Fibroblast of lung (primary cell): ENCODE measurements at regions not wholly inside any gene's neighbourhood (a gene's known extent, or its start where the extent isn't known, plus 50 kb on each side); places are given as distances from the start of the nearest gene placed in this dataset.

ENCODE experiments used
- DNase-seq, 2 donors: peaks; one replicate each; pipeline versions ENCODE4 v3.0.0 to v3.0.0-alpha.2; 2010; ENCODE audit warnings: low read depth in 2 of 2
- H2AFZ ChIP-seq: 2 replicates; pipeline ENCODE4 v1.5.1; 2012; ENCODE audit warnings: low read length, control low read depth, inconsistent platforms
- H3K27ac ChIP-seq: 2 replicates; pipeline ENCODE4 v1.5.1; 2011; ENCODE audit warnings: low read length, control low read depth; ENCODE audit not compliant: insufficient read depth
- H3K27me3 ChIP-seq: 2 replicates; pipeline ENCODE4 v1.5.1; 2011; ENCODE audit warnings: mild to moderate bottlenecking, low read length; ENCODE audit not compliant: control insufficient read depth, insufficient read depth
- H3K36me3 ChIP-seq: 2 replicates; pipeline ENCODE4 v1.5.1; 2011; ENCODE audit warnings: low read length; ENCODE audit not compliant: control insufficient read depth, insufficient read depth
- H3K4me1 ChIP-seq: 2 replicates; pipeline ENCODE4 v1.5.1; 2011; ENCODE audit warnings: low read length; ENCODE audit not compliant: control insufficient read depth, insufficient read depth; ENCODE audit errors: extremely low read depth
- H3K4me2 ChIP-seq: 2 replicates; pipeline ENCODE4 v1.5.1; 2011; ENCODE audit warnings: low read length, control low read depth; ENCODE audit not compliant: insufficient read depth; ENCODE audit errors: extremely low read depth
- H3K4me3 ChIP-seq, 4 experiments: fragments of 200-600 bp in 1 of 4; sonication (generic) in 1 of 4; replicated peaks in 1 of 4; 2 replicates each; pipeline ENCODE4 v1.5.1; 2011 to 2016; ENCODE audit warnings: low read length in 4 of 4, low read depth in 3 of 4, mild to moderate bottlenecking in 3 of 4, control low read depth in 2 of 4, inconsistent platforms in 1 of 4, mixed read lengths in 1 of 4; ENCODE audit not compliant: insufficient read depth in 1 of 4; ENCODE audit errors: control extremely low read depth in 1 of 4
- H3K79me2 ChIP-seq: 2 replicates; pipeline ENCODE4 v1.5.1; 2012; ENCODE audit warnings: mild to moderate bottlenecking, low read length, inconsistent platforms; ENCODE audit not compliant: control insufficient read depth, insufficient read depth
- H3K9ac ChIP-seq: 2 replicates; pipeline ENCODE4 v1.5.1; 2011; ENCODE audit warnings: mild to moderate bottlenecking, low read length, control low read depth; ENCODE audit not compliant: insufficient read depth
- H3K9me3 ChIP-seq: 2 replicates; pipeline ENCODE4 v1.5.1; 2012; ENCODE audit warnings: low read depth, low read length; ENCODE audit not compliant: control insufficient read depth, insufficient read depth
- H4K20me1 ChIP-seq: 2 replicates; pipeline ENCODE4 v1.5.1; 2011; ENCODE audit warnings: low read length; ENCODE audit not compliant: control insufficient read depth, insufficient read depth; ENCODE audit errors: extremely low read depth
- EZH2 ChIP-seq: IDR thresholded peaks from 2 replicates; pipeline ENCODE4 v1.5.1; 2012; ENCODE audit warnings: low read length, control low read depth, mild to moderate bottlenecking; ENCODE audit errors: missing control alignments
- TF ChIP-seq, protein P1 (sequence below), 2 donors: IDR thresholded peaks in 1 of 2; conservative IDR thresholded peaks in 1 of 2; 1 replicate in 1 of 2; 2 replicates in 1 of 2; pipeline ENCODE4 v1.5.1; 2011 to 2012; ENCODE audit warnings: low read length in 2 of 2, control low read depth in 1 of 2, inconsistent platforms in 1 of 2, low read depth in 1 of 2, mild to moderate bottlenecking in 1 of 2

DNA sequence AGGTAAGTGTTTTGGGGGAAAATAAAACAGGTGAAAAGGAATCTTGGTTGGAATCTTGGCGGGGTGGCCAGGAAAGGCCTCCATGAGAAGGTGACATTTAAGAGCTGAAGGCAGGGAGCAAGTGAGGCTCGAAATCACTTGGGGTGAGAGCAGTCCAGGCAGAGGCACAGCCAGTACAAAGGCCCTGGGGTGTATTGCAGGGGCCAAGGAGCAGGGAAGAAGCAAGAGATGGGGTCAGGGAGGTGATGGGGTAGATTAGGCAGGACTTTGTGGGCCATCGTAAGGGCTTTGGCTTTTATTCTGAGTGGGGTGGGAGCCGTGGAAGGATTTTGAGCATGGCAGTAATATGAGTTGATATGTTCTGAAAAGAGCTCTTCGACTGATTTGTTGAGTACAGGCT, 551.1 kb downstream of the MN1 start:
- no peak for DNase-seq
- no peaks in the 10 kb centered on the region for H3K27me3 ChIP-seq
- H3K4me1 ChIP-seq = no peaks in the 10 kb centered on the region
- no peak overlapping the region for H3K9ac ChIP-seq
- H3K79me2 ChIP-seq = no peaks in the 10 kb centered on the region
- no peak for TF ChIP-seq EZH2
- TF ChIP-seq, protein P1, sequence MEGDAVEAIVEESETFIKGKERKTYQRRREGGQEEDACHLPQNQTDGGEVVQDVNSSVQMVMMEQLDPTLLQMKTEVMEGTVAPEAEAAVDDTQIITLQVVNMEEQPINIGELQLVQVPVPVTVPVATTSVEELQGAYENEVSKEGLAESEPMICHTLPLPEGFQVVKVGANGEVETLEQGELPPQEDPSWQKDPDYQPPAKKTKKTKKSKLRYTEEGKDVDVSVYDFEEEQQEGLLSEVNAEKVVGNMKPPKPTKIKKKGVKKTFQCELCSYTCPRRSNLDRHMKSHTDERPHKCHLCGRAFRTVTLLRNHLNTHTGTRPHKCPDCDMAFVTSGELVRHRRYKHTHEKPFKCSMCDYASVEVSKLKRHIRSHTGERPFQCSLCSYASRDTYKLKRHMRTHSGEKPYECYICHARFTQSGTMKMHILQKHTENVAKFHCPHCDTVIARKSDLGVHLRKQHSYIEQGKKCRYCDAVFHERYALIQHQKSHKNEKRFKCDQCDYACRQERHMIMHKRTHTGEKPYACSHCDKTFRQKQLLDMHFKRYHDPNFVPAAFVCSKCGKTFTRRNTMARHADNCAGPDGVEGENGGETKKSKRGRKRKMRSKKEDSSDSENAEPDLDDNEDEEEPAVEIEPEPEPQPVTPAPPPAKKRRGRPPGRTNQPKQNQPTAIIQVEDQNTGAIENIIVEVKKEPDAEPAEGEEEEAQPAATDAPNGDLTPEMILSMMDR (conservative IDR thresholded peaks at IDR 0.05 in 1 of 2, IDR thresholded peaks at IDR 0.05 in 1 of 2; ENCODE audit: low read depth in 1 of 2, low read length in 2 of 2) = no peak
- no peaks in the 10 kb centered on the region for H3K9me3 ChIP-seq
- no peak overlapping the region for H3K4me2 ChIP-seq
- H3K36me3 ChIP-seq = no peaks in the 10 kb centered on the region
- H4K20me1 ChIP-seq = no peaks in the 10 kb centered on the region
- H3K27ac ChIP-seq = no peak overlapping the region
- no peak overlapping the region for H2AFZ ChIP-seq
- no peak overlapping the region for H3K4me3 ChIP-seq

DNA sequence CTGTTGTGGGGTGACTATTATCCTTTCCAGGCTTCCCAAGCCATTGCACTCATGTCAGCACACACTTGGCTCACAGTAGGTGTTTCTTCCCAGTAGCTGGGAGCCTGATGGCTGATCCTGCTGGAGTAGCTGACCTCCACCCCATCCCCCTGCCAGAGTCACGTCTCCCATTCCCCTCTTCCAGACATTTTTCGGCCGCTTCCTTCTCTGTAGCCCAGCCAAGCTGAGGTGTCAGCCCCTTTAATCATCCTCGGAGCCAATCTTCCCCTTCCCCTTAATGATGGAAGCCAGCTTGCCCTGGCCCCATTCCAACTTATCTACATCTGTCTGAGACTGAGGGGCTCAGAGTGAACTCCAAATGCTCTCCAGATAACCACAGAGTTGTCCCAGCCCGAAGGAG, 550.7 kb downstream of the MN1 start:
- H3K9me3 ChIP-seq = no peaks in the 10 kb centered on the region
- no peak for DNase-seq
- no peaks in the 10 kb centered on the region for H4K20me1 ChIP-seq
- no peaks in the 10 kb centered on the region for H3K4me1 ChIP-seq
- no peak overlapping the region for H3K9ac ChIP-seq
- H3K4me2 ChIP-seq = no peak overlapping the region
- H3K27ac ChIP-seq = no peak overlapping the region
- H3K27me3 ChIP-seq = no peaks in the 10 kb centered on the region
- H2AFZ ChIP-seq = no peak overlapping the region
- no peak for TF ChIP-seq EZH2
- TF ChIP-seq, protein P1 (conservative IDR thresholded peaks at IDR 0.05 in 1 of 2, IDR thresholded peaks at IDR 0.05 in 1 of 2; ENCODE audit: low read depth in 1 of 2, low read length in 2 of 2) = no peak
- no peaks in the 10 kb centered on the region for H3K36me3 ChIP-seq
- H3K79me2 ChIP-seq = no peaks in the 10 kb centered on the region
- H3K4me3 ChIP-seq = no peak overlapping the region

DNA sequence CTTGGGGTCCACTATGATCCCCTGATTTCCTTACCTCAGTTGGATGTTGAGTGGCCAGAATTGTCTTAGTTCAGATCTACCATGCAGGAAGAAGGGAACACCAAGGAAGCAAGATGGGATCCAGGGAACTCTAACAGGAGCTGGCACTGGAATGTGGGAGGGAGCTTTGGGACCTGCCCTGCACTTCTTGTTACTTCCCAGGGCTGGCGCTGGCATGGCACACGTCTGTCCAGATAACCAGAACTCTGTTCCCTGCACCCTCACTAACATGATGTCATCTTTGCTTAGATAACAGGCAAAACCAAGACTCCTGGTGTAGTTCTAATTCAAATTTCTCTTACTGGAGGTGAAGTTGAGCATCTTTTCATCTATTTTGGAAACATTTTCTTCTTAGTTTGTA, 550.0 kb downstream of the MN1 start:
- DNase-seq = no peak
- Histone ChIP-seq H3K36me3 (no peaks in the 10 kb centered on the region), H3K9ac (no peak overlapping the region), H3K27me3 (no peaks in the 10 kb centered on the region), H3K79me2 (no peaks in the 10 kb centered on the region), H3K4me2 (no peak overlapping the region), H3K4me1 (no peaks in the 10 kb centered on the region), H3K9me3 (no peaks in the 10 kb centered on the region), H2AFZ (no peak overlapping the region), H3K27ac (no peak overlapping the region), H3K4me3 (no peak overlapping the region), H4K20me1 (no peaks in the 10 kb centered on the region)
- TF ChIP-seq, protein P1 (conservative IDR thresholded peaks at IDR 0.05 in 1 of 2, IDR thresholded peaks at IDR 0.05 in 1 of 2; ENCODE audit: low read depth in 1 of 2, low read length in 2 of 2) = no peak
- TF ChIP-seq EZH2 = no peak
